ENCODE measurements at regions not wholly inside any gene's neighbourhood (a gene's known extent, or its start where the extent isn't known, plus 50 kb on each side); places are given as distances from the start of the nearest gene placed in this dataset.

DNA sequence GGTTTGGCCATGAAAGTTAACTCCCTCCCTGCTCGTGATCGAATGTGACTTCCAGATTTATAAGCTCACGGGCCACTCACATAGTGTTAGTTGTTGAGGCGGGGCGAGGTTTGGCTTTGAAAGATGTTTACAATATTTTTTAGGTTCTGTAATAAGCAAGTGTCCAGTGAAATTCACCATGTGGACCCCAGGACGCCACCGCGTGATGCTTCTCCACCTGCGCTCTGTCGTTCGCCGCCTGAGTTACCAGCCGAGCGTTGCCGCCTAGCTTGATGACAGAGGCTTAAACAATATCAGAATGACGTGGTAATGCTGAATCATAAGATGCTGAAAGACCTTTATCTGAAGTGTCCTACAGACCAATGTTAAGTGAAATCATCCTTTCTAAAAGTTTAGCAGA is 241.0 kb downstream of the MYLK4 start:
- TF ChIP-seq CTCF (IDR thresholded peaks at IDR 0.05), result no peak
- no peak for TF ChIP-seq POLR2A (IDR thresholded peaks at IDR 0.05)
- no peak for TF ChIP-seq EP300 (IDR thresholded peaks at IDR 0.05)
